ENCODE measurements at regions not wholly inside any gene's neighbourhood (a gene's known extent, or its start where the extent isn't known, plus 50 kb on each side); places are given as distances from the start of the nearest gene placed in this dataset.

DNA sequence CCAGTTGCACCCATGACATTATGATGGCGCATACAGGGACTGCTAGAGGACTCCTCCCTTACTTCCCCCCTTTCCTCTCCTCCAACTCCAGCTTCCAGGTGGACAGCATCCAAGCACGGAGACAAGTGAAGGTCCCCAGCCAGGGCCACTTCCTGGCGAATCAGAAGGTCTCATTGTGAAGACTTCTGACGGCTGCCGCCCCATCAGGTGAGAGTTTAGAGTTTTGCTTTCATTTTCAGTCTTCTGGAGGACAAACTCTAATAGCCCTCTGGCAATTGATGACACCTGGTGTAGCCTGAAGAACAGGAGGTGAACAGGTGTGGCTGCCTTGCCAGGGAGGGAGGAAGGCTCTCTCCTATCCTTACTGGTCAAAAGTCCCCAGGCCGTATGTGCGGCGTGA is 77.3 kb upstream of the KCNH7 start:
- DNase-seq (no peak), ATAC-seq (no peak)
- intact Hi-C loops (cut with DNase I) = no loop called here
- Histone ChIP-seq H3K4me1 (ENCODE audit: control insufficient read depth, insufficient read depth, low read length) (no peaks in the 10 kb centered on the region), H3K27ac (ENCODE audit: low read length) (no peak overlapping the region), H3K27me3 (ENCODE audit: control insufficient read depth, insufficient read depth) (no peaks in the 10 kb centered on the region), H3K9me3 (ENCODE audit: control insufficient read depth, low read length) (no peaks in the 10 kb centered on the region), H3K4me3 (ENCODE audit: low read length) (no peak overlapping the region)
- WGBS = 89% methylated on average over 8 of the region's 8 CpGs

- intact Hi-C loops (cut with DNase I) = no loop called here
- H3K27me3 ChIP-seq (ENCODE audit: control insufficient read depth, insufficient read depth) = no peaks in the 10 kb centered on the region
- no peak overlapping the region for H3K27ac ChIP-seq (ENCODE audit: low read length)
- no peaks in the 10 kb centered on the region for H3K4me1 ChIP-seq (ENCODE audit: control insufficient read depth, insufficient read depth, low read length)
- no peak for DNase-seq
- H3K9me3 ChIP-seq (ENCODE audit: control insufficient read depth, low read length) = no peaks in the 10 kb centered on the region
- 94% methylated on average over 2 of the region's 2 CpGs for WGBS
- H3K4me3 ChIP-seq (ENCODE audit: low read length) = no peak overlapping the region
- ATAC-seq = no peak
These were observed 75.6 kb upstream of the KCNH7 start for GRCh38 chr2:162914161-162914560.

DNA sequence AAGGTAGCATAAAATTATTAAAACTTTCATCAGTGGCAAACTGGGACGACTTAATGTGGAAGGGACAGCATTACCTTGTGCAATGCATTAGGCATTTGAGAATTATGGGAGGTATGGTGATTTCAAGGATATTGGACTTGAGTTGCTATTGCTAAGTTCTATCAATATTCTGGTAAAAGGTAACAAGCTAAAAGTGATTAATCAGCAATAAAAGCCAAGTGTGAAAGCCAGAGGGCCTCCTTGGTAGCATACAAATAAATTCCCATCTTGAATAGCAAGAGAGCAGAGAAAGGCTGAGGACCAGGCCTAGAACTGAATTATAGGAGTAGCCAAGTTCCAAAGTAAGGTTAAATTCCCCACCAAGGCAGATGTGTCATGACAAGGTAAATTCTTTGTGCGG is 74.2 kb upstream of the KCNH7 start:
- no peak for ATAC-seq
- no peak for DNase-seq
- Histone ChIP-seq H3K27ac (ENCODE audit: low read length) (no peak overlapping the region), H3K9me3 (ENCODE audit: control insufficient read depth, low read length) (no peaks in the 10 kb centered on the region), H3K27me3 (ENCODE audit: control insufficient read depth, insufficient read depth) (no peaks in the 10 kb centered on the region), H3K4me3 (ENCODE audit: low read length) (no peak overlapping the region), H3K4me1 (ENCODE audit: control insufficient read depth, insufficient read depth, low read length) (no peaks in the 10 kb centered on the region)
- WGBS = 92% methylated on average over 2 of the region's 2 CpGs
- intact Hi-C loops (cut with DNase I) = no loop called here

GRCh38 chr2:162908567-162908966 is 70.0 kb upstream of the KCNH7 start:
- H3K27me3 ChIP-seq (ENCODE audit: control insufficient read depth, insufficient read depth) = no peaks in the 10 kb centered on the region
- DNase-seq (no peak), ATAC-seq (no peak)
- intact Hi-C loops (cut with DNase I) = no loop called here
- H3K4me1 ChIP-seq (ENCODE audit: control insufficient read depth, insufficient read depth, low read length) = no peaks in the 10 kb centered on the region
- no peak overlapping the region for H3K27ac ChIP-seq (ENCODE audit: low read length)
- H3K9me3 ChIP-seq (ENCODE audit: control insufficient read depth, low read length) = no peaks in the 10 kb centered on the region
- WGBS = 58% methylated on average over 2 of the region's 2 CpGs
- H3K4me3 ChIP-seq (ENCODE audit: low read length) = no peak overlapping the region

GRCh38 chr2:162890690-162891311 is 52.2 kb upstream of the KCNH7 start:
- H3K4me3 ChIP-seq (ENCODE audit: low read length) = no peak overlapping the region
- H3K27ac ChIP-seq (ENCODE audit: low read length) = no peak overlapping the region
- 34% methylated on average over 4 of the region's 4 CpGs for WGBS
- H3K4me1 ChIP-seq (ENCODE audit: control insufficient read depth, insufficient read depth, low read length) = no peaks in the 10 kb centered on the region
- ATAC-seq (peak in 1 of 2 donors; percentile 47), DNase-seq (no peak)
- no peaks in the 10 kb centered on the region for H3K9me3 ChIP-seq (ENCODE audit: control insufficient read depth, low read length)
- intact Hi-C loops (cut with DNase I) = loop anchor here in 1 of 4 donors (10.0 kb wide), 1 partner anchor 244 kb away; no protein-coding TSS in a partner anchor
- H3K27me3 ChIP-seq (ENCODE audit: control insufficient read depth, insufficient read depth) = no peaks in the 10 kb centered on the region

- 32% methylated on average over 3 of the region's 3 CpGs for WGBS
- no peaks in the 10 kb centered on the region for H3K27me3 ChIP-seq (ENCODE audit: control insufficient read depth, insufficient read depth)
- no peaks in the 10 kb centered on the region for H3K4me1 ChIP-seq (ENCODE audit: control insufficient read depth, insufficient read depth, low read length)
- no peak overlapping the region for H3K4me3 ChIP-seq (ENCODE audit: low read length)
- ATAC-seq = peak; percentile 69 to 75
- no peaks in the 10 kb centered on the region for H3K9me3 ChIP-seq (ENCODE audit: control insufficient read depth, low read length)
- no peak overlapping the region for H3K27ac ChIP-seq (ENCODE audit: low read length)
- no peak for DNase-seq
- intact Hi-C loops (cut with DNase I) = loop anchor here in 1 of 4 donors (5.0 kb wide), 1 partner anchor 244 kb away; no protein-coding TSS in a partner anchor
These were observed 50.1 kb upstream of the KCNH7 start for GRCh38 chr2:162888652-162889051.
